ENCODE measurements at regions not wholly inside any gene's neighbourhood (a gene's known extent, or its start where the extent isn't known, plus 50 kb on each side); places are given as distances from the start of the nearest gene placed in this dataset.

GRCh38 chr4:152115118-152115517, 354.3 kb upstream of the GATB start:
- Histone ChIP-seq H3K79me2 (ENCODE audit: insufficient read depth, low read depth, low read length) (no peaks in the 10 kb centered on the region), H3K27ac (ENCODE audit: low read depth, low read length, poor library complexity, severe bottlenecking) (no peak overlapping the region)
- POLR2A ChIA-PET = no interaction called here

DNA sequence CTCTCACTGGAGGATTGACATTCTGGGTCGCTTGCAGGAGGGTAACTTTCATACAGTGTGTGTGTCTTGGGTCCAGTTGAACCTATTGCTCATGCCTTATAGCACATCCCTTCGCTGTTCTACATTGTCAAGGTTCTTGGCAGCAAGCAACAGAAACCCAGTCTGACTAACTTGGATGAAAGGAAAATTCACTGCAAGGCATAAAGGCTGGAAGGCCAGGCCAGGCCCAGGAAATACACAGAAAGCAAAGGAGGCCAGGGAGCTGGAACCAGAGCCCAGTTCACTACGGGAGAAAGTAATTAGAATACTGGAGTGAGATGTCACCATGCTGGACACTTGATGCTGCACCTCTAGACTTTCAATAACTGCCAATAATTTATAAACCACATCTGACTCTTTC, 353.8 kb upstream of the GATB start:
- Histone ChIP-seq H3K27ac (ENCODE audit: low read depth, low read length, poor library complexity, severe bottlenecking) (no peak overlapping the region), H3K79me2 (ENCODE audit: insufficient read depth, low read depth, low read length) (no peaks in the 10 kb centered on the region), H3K4me1 (ENCODE audit: insufficient read depth, low read length, poor library complexity, severe bottlenecking) (no peaks in the 10 kb centered on the region), H2AFZ (ENCODE audit: low read length) (no peak overlapping the region), H3K36me3 (ENCODE audit: insufficient read depth, low read length) (no peaks in the 10 kb centered on the region), H4K20me1 (ENCODE audit: insufficient read depth, low read length) (no peaks in the 10 kb centered on the region), H3K9me3 (ENCODE audit: low read length) (no peaks in the 10 kb centered on the region), H3K9me2 (ENCODE audit: insufficient read depth, low read length) (no peaks in the 10 kb centered on the region), H3K4me2 (ENCODE audit: low read length) (no peak overlapping the region), H3K4me3 (ENCODE audit: low read depth, low read length, poor library complexity, severe bottlenecking) (no peak overlapping the region)
- intact Hi-C loops (cut with micrococcal nuclease; ENCODE audit: unreplicated experiment) = no loop called here
- DNase-seq (ENCODE audit: low spot score) = no peak
- BruUV-seq (replicated peaks) = no TSS peak
- TF ChIP-seq EZH2phosphoT487 (IDR thresholded peaks at IDR 0.05; ENCODE audit: borderline replicate concordance, low read depth, low read length) = no peak
- TF ChIP-seq, protein P1, sequence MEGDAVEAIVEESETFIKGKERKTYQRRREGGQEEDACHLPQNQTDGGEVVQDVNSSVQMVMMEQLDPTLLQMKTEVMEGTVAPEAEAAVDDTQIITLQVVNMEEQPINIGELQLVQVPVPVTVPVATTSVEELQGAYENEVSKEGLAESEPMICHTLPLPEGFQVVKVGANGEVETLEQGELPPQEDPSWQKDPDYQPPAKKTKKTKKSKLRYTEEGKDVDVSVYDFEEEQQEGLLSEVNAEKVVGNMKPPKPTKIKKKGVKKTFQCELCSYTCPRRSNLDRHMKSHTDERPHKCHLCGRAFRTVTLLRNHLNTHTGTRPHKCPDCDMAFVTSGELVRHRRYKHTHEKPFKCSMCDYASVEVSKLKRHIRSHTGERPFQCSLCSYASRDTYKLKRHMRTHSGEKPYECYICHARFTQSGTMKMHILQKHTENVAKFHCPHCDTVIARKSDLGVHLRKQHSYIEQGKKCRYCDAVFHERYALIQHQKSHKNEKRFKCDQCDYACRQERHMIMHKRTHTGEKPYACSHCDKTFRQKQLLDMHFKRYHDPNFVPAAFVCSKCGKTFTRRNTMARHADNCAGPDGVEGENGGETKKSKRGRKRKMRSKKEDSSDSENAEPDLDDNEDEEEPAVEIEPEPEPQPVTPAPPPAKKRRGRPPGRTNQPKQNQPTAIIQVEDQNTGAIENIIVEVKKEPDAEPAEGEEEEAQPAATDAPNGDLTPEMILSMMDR (conservative IDR thresholded peaks at IDR 0.05; ENCODE audit: low read length) = no peak
- POLR2A ChIA-PET = no interaction called here
- CTCF ChIA-PET (ENCODE audit: unreplicated experiment) = no interaction called here

More at GRCh38 chr4:152115118-152115517, 354.3 kb upstream of the GATB start:
- Histone ChIP-seq H3K4me1 (ENCODE audit: insufficient read depth, low read length, poor library complexity, severe bottlenecking) (no peaks in the 10 kb centered on the region), H4K20me1 (ENCODE audit: insufficient read depth, low read length) (no peaks in the 10 kb centered on the region), H2AFZ (ENCODE audit: low read length) (no peak overlapping the region), H3K9me3 (ENCODE audit: low read length) (no peaks in the 10 kb centered on the region), H3K36me3 (ENCODE audit: insufficient read depth, low read length) (no peaks in the 10 kb centered on the region), H3K9me2 (ENCODE audit: insufficient read depth, low read length) (no peaks in the 10 kb centered on the region), H3K4me3 (ENCODE audit: low read depth, low read length, poor library complexity, severe bottlenecking) (no peak overlapping the region), H3K4me2 (ENCODE audit: low read length) (no peak overlapping the region)
- no peak for TF ChIP-seq EZH2phosphoT487 (IDR thresholded peaks at IDR 0.05; ENCODE audit: borderline replicate concordance, low read depth, low read length)
- TF ChIP-seq, protein P1 (conservative IDR thresholded peaks at IDR 0.05; ENCODE audit: low read length) = no peak
- CTCF ChIA-PET (ENCODE audit: unreplicated experiment) = no interaction called here
- no TSS peak for BruUV-seq (replicated peaks)
- no peak for DNase-seq (ENCODE audit: low spot score)
- intact Hi-C loops (cut with micrococcal nuclease; ENCODE audit: unreplicated experiment) = no loop called here

DNA sequence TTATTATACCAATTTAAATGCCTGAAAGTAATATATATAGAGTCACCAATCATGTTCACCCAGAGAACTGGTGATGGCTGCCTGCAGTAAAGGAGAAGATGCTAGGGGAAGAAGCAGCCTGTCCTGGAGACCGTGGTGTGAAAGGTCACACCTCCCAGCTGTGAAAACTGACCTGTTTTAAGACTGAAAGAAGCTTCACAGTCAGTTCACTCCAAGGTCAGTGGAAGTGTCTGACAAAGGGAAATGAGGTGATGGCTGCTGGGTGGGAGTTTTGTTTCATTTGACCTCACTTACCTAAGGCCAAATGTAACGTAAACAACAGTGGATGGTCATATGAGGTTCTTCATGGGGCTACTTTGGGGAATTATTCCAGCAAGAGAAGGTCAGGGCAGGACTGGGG, 352.1 kb upstream of the GATB start:
- intact Hi-C loops (cut with micrococcal nuclease; ENCODE audit: unreplicated experiment) = no loop called here
- DNase-seq (ENCODE audit: low spot score) = no peak
- Histone ChIP-seq H3K27ac (ENCODE audit: low read depth, low read length, poor library complexity, severe bottlenecking) (no peak overlapping the region), H3K4me3 (ENCODE audit: low read depth, low read length, poor library complexity, severe bottlenecking) (no peak overlapping the region), H4K20me1 (ENCODE audit: insufficient read depth, low read length) (no peaks in the 10 kb centered on the region), H2AFZ (ENCODE audit: low read length) (no peak overlapping the region), H3K79me2 (ENCODE audit: insufficient read depth, low read depth, low read length) (no peaks in the 10 kb centered on the region), H3K9me2 (ENCODE audit: insufficient read depth, low read length) (no peaks in the 10 kb centered on the region), H3K9me3 (ENCODE audit: low read length) (no peaks in the 10 kb centered on the region), H3K4me2 (ENCODE audit: low read length) (no peak overlapping the region), H3K4me1 (ENCODE audit: insufficient read depth, low read length, poor library complexity, severe bottlenecking) (no peaks in the 10 kb centered on the region), H3K36me3 (ENCODE audit: insufficient read depth, low read length) (no peaks in the 10 kb centered on the region)
- BruUV-seq (replicated peaks) = no TSS peak
- POLR2A ChIA-PET = no interaction called here
- CTCF ChIA-PET (ENCODE audit: unreplicated experiment) = no interaction called here
- TF ChIP-seq, protein P1 (conservative IDR thresholded peaks at IDR 0.05; ENCODE audit: low read length) = no peak
- no peak for TF ChIP-seq EZH2phosphoT487 (IDR thresholded peaks at IDR 0.05; ENCODE audit: borderline replicate concordance, low read depth, low read length)

Measured in OCI-LY7 (cell line).